Astrocyte (in vitro differentiated cells and primary cell): ENCODE measurements at regions not wholly inside any gene's neighbourhood (a gene's known extent, or its start where the extent isn't known, plus 50 kb on each side); places are given as distances from the start of the nearest gene placed in this dataset.

Experiments
- DNase-seq: peaks from one replicate; pipeline ENCODE4 v3.0.0-alpha.2; 2010; ENCODE audit warnings: low read depth
- FAIRE-seq: peaks from 2 replicates; lab custom pipeline; 2011; peaks lifted over from hg19 to GRCh38; lab: Jason Lieb, UNC
- H2AFZ ChIP-seq: 2 replicates; pipeline ENCODE4 v1.6.0; 2012; ENCODE audit warnings: low read depth, low read length, inconsistent platforms
- H3K27ac ChIP-seq: 2 replicates; pipeline ENCODE4 v1.5.1; 2011; ENCODE audit warnings: low read depth, low read length, inconsistent platforms
- H3K27me3 ChIP-seq: 2 replicates; pipeline ENCODE4 v1.6.0; 2011; ENCODE audit warnings: low read length, inconsistent platforms; ENCODE audit not compliant: insufficient read depth
- H3K36me3 ChIP-seq: 2 replicates; pipeline ENCODE4 v1.5.1; 2011; ENCODE audit warnings: low read length, inconsistent platforms; ENCODE audit not compliant: insufficient read depth
- H3K4me1 ChIP-seq: 2 replicates; pipeline ENCODE4 v1.5.1; 2011; ENCODE audit warnings: low read length, inconsistent platforms; ENCODE audit not compliant: insufficient read depth
- H3K4me2 ChIP-seq: 2 replicates; pipeline ENCODE4 v1.6.0; 2012; ENCODE audit warnings: low read length, inconsistent platforms
- H3K4me3 ChIP-seq: 2 replicates; pipeline ENCODE4 v1.5.1; 2011; ENCODE audit warnings: low read depth, mild to moderate bottlenecking, low read length, inconsistent platforms; ENCODE audit not compliant: insufficient read depth
- H3K79me2 ChIP-seq: 2 replicates; pipeline ENCODE4 v1.6.0; 2012; ENCODE audit warnings: mild to moderate bottlenecking, low read length, inconsistent platforms; ENCODE audit not compliant: insufficient read depth
- H3K9ac ChIP-seq: 2 replicates; pipeline ENCODE4 v1.6.0; 2012; ENCODE audit warnings: mild to moderate bottlenecking, low read length, inconsistent platforms
- H3K9me3 ChIP-seq: 2 replicates; pipeline ENCODE4 v1.5.1; 2012; ENCODE audit warnings: low read depth, mild to moderate bottlenecking, low read length, inconsistent platforms; ENCODE audit not compliant: insufficient read depth
- H4K20me1 ChIP-seq: 2 replicates; pipeline ENCODE4 v1.6.0; 2012; ENCODE audit warnings: low read length, inconsistent platforms; ENCODE audit not compliant: insufficient read depth
- H3K27ac Mint-ChIP-seq: one replicate; pipeline ENCODE4 v1.8.0; 2021; ENCODE audit warnings: mild to moderate bottlenecking, mixed read lengths; ENCODE audit not compliant: unreplicated experiment
- H3K27me3 Mint-ChIP-seq: one replicate; pipeline ENCODE4 v1.8.0; 2021; ENCODE audit warnings: low read depth, mixed read lengths; ENCODE audit not compliant: unreplicated experiment
- H3K36me3 Mint-ChIP-seq: one replicate; pipeline ENCODE4 v1.8.0; 2021; ENCODE audit warnings: low read depth, mixed read lengths; ENCODE audit not compliant: unreplicated experiment
- H3K4me1 Mint-ChIP-seq: one replicate; pipeline ENCODE4 v1.8.0; 2021; ENCODE audit warnings: low read depth, mixed read lengths; ENCODE audit not compliant: unreplicated experiment
- H3K4me3 Mint-ChIP-seq: one replicate; pipeline ENCODE4 v1.8.0; 2021; ENCODE audit warnings: mild to moderate bottlenecking, moderate library complexity, mixed read lengths; ENCODE audit not compliant: unreplicated experiment
- H3K9me3 Mint-ChIP-seq: one replicate; pipeline ENCODE4 v1.8.0; 2021; ENCODE audit warnings: mild to moderate bottlenecking, mixed read lengths; ENCODE audit not compliant: unreplicated experiment
- EZH2 ChIP-seq: IDR thresholded peaks from 2 replicates; pipeline ENCODE4 v1.6.1; 2012; ENCODE audit warnings: mild to moderate bottlenecking, low read length, inconsistent platforms; ENCODE audit not compliant: insufficient read depth
- TF ChIP-seq, protein P1 (sequence below): IDR thresholded peaks from 2 replicates; pipeline ENCODE4 v1.5.1; 2011; ENCODE audit warnings: low read depth, mild to moderate bottlenecking, inconsistent platforms, low read length, moderate library complexity; ENCODE audit not compliant: insufficient read depth

DNA sequence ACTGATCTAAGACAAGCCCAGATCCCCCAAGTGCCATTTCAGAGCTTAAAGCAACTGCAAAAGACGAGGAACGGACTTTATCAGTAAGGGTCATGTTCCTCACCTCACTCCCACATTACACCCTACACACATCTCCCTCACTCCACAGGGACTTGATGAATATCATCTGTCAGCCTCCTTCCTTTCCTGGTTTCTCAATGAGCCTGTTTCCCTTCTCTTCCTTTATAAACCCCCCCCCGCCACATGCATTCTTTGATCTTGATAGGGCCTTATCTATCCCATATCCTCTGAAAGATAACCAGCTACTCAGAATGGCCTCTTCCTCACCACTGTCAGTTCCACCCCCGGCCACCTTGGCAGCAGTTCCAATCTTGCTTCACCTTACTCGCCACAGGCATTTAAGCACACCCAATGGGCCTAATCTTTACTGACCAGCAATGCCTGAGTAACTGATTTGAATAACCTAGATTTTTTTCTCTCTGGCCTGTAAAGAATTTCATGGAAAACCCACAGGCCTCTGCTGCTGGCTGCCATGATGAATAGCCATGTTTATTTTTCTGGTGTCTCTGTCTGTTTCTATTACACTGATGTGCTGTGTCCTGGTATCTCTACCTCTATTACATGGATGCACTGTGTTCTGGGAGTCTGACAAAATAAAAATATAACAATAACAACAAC, 138.7 kb downstream of the PHLDA1 start:
- H3K27me3 ChIP-seq, result no peaks in the 10 kb centered on the region
- no peaks in the 10 kb centered on the region for H3K36me3 ChIP-seq
- no peak overlapping the region for H3K4me3 Mint-ChIP-seq
- no peak for TF ChIP-seq EZH2
- TF ChIP-seq, protein P1, sequence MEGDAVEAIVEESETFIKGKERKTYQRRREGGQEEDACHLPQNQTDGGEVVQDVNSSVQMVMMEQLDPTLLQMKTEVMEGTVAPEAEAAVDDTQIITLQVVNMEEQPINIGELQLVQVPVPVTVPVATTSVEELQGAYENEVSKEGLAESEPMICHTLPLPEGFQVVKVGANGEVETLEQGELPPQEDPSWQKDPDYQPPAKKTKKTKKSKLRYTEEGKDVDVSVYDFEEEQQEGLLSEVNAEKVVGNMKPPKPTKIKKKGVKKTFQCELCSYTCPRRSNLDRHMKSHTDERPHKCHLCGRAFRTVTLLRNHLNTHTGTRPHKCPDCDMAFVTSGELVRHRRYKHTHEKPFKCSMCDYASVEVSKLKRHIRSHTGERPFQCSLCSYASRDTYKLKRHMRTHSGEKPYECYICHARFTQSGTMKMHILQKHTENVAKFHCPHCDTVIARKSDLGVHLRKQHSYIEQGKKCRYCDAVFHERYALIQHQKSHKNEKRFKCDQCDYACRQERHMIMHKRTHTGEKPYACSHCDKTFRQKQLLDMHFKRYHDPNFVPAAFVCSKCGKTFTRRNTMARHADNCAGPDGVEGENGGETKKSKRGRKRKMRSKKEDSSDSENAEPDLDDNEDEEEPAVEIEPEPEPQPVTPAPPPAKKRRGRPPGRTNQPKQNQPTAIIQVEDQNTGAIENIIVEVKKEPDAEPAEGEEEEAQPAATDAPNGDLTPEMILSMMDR, result no peak
- H3K27ac ChIP-seq, result peak overlapping the region; percentile 11
- DNase-seq (peak; percentile 95), FAIRE-seq (peak; percentile 20)
- H3K9ac ChIP-seq, result no peak overlapping the region
- no peaks in the 10 kb centered on the region for H3K27me3 Mint-ChIP-seq
- H3K36me3 Mint-ChIP-seq, result no peaks in the 10 kb centered on the region
- no peaks in the 10 kb centered on the region for H3K79me2 ChIP-seq
- no peaks in the 10 kb centered on the region for H3K9me3 Mint-ChIP-seq
- no peak overlapping the region for H3K4me3 ChIP-seq
- no peak overlapping the region for H3K4me2 ChIP-seq
- peaks cover 8% of the 10 kb centered on the region for H3K4me1 ChIP-seq
- H3K27ac Mint-ChIP-seq, result no peak overlapping the region
- no peaks in the 10 kb centered on the region for H4K20me1 ChIP-seq
- H3K4me1 Mint-ChIP-seq, result peaks cover 25% of the 10 kb centered on the region
- no peak overlapping the region for H2AFZ ChIP-seq
- H3K9me3 ChIP-seq, result no peaks in the 10 kb centered on the region

DNA sequence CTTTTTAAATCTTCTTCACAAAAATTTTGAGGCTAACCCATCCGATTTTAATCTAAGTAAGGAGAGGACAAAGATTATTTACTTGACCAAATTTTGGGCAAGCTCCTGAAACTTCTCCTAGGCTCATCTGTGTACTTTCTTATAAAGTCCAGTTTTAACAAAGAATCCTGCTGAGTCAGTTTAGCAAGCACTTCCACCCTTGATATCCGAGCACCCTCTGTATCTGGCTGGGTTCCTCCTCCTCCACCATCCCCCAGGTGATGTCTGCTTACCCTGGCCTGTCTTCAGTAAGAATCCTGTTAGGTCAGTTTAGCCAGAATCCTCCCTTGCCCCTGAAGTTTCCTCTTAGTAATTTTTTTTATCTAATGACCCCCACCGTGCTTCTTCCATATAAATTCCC, 140.5 kb downstream of the PHLDA1 start:
- H3K27ac ChIP-seq, result no peak overlapping the region
- Mint-ChIP-seq H3K36me3 (no peaks in the 10 kb centered on the region), H3K4me1 (peaks cover 25% of the 10 kb centered on the region), H3K27me3 (no peaks in the 10 kb centered on the region), H3K9me3 (no peaks in the 10 kb centered on the region), H3K27ac (no peak overlapping the region), H3K4me3 (no peak overlapping the region)
- H3K79me2 ChIP-seq, result no peaks in the 10 kb centered on the region
- FAIRE-seq (no peak), DNase-seq (no peak)
- no peaks in the 10 kb centered on the region for H4K20me1 ChIP-seq
- no peaks in the 10 kb centered on the region for H3K27me3 ChIP-seq
- H3K4me3 ChIP-seq, result no peak overlapping the region
- TF ChIP-seq EZH2, result no peak
- TF ChIP-seq, protein P1, result no peak
- peaks cover 8% of the 10 kb centered on the region for H3K4me1 ChIP-seq
- H3K4me2 ChIP-seq, result no peak overlapping the region
- H2AFZ ChIP-seq, result no peak overlapping the region
- no peaks in the 10 kb centered on the region for H3K36me3 ChIP-seq
- no peaks in the 10 kb centered on the region for H3K9me3 ChIP-seq
- no peak overlapping the region for H3K9ac ChIP-seq

DNA sequence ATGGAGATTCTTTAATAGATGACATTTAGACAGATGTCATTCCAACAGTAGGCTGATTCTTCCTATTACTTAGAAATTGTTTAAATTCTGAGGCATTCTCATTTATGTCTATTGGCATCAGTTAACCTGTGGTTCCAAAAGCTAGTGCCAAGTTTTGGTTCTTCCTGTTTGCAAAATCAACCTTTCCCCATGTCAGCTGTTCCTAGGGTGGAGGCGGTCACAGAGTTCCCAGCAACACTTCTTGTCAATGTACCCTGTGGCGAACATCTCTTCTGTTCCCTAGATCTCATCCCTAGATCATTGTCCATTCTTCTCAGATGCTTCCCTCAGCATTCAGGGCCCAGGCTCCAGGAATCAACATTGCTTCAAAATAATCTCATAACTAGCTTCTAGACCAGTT, 140.9 kb downstream of the PHLDA1 start:
- no peak overlapping the region for H2AFZ ChIP-seq
- Mint-ChIP-seq H3K9me3 (no peaks in the 10 kb centered on the region), H3K36me3 (no peaks in the 10 kb centered on the region), H3K4me3 (no peak overlapping the region), H3K27me3 (no peaks in the 10 kb centered on the region), H3K27ac (no peak overlapping the region), H3K4me1 (peaks cover 24% of the 10 kb centered on the region)
- no peaks in the 10 kb centered on the region for H3K36me3 ChIP-seq
- no peaks in the 10 kb centered on the region for H4K20me1 ChIP-seq
- H3K27me3 ChIP-seq, result no peaks in the 10 kb centered on the region
- peaks cover 8% of the 10 kb centered on the region for H3K4me1 ChIP-seq
- H3K4me3 ChIP-seq, result no peak overlapping the region
- H3K4me2 ChIP-seq, result no peak overlapping the region
- DNase-seq, result no peak
- no peak overlapping the region for H3K9ac ChIP-seq
- H3K27ac ChIP-seq, result no peak overlapping the region
- no peaks in the 10 kb centered on the region for H3K79me2 ChIP-seq
- H3K9me3 ChIP-seq, result no peaks in the 10 kb centered on the region
- TF ChIP-seq EZH2, result no peak
- TF ChIP-seq, protein P1, result no peak
- no peak for FAIRE-seq
